ENCODE measurements at regions not wholly inside any gene's neighbourhood (a gene's known extent, or its start where the extent isn't known, plus 50 kb on each side); places are given as distances from the start of the nearest gene placed in this dataset.

- H3K27me3 Mint-ChIP-seq (ENCODE audit: low read depth in 3 of 3), result peaks cover 0 to 6% (median 3%) of the 10 kb centered on the region in 3 donors
- Histone ChIP-seq H2AFZ (ENCODE audit: insufficient read depth, low read depth, low read length, poor library complexity, severe bottlenecking) (no peak overlapping the region), H3K36me3 (replicated peaks in 1 of 2; ENCODE audit: control insufficient read depth in 1 of 2, insufficient read depth in 2 of 2, low read length in 2 of 2) (no peaks in the 10 kb centered on the region), H3K27me3 (ENCODE audit: control insufficient read depth in 2 of 2, insufficient read depth in 2 of 2, low read length in 2 of 2) (no peaks in the 10 kb centered on the region), H4K20me1 (ENCODE audit: insufficient read depth, low read length) (no peaks in the 10 kb centered on the region), H3K27ac (ENCODE audit: low read depth in 1 of 2, low read length in 2 of 2) (no peak overlapping the region), H3K4me3 (replicated peaks in 1 of 3; ENCODE audit: low read depth in 2 of 3, low read length in 3 of 3) (no peak overlapping the region), H3K79me2 (ENCODE audit: insufficient read depth, low read length) (no peaks in the 10 kb centered on the region), H3K4me1 (ENCODE audit: control insufficient read depth in 1 of 2, insufficient read depth in 2 of 2, low read length in 2 of 2) (no peaks in the 10 kb centered on the region), H3K9me3 (replicated peaks in 1 of 2; ENCODE audit: control insufficient read depth in 1 of 2, insufficient read depth in 1 of 2, low read length in 2 of 2) (no peaks in the 10 kb centered on the region), H3K9ac (ENCODE audit: insufficient read depth, low read length, poor library complexity, severe bottlenecking) (no peak overlapping the region), H3K4me2 (replicated peaks; ENCODE audit: extremely low read depth, low read length, poor library complexity, severe bottlenecking) (no peak overlapping the region)
- no peak for TF ChIP-seq CTCF (IDR thresholded peaks at IDR 0.05)
- H3K36me3 Mint-ChIP-seq, result no peaks in the 10 kb centered on the region
- H3K4me3 Mint-ChIP-seq, result no peak overlapping the region
- peaks cover 0 to 8% (median 5%) of the 10 kb centered on the region in 7 donors for H3K9me3 Mint-ChIP-seq
- intact Hi-C loops (cut with micrococcal nuclease), result no loop called here
- no peaks in the 10 kb centered on the region for H3K4me1 Mint-ChIP-seq
- DNase-seq, result no peak
- H3K27ac Mint-ChIP-seq, result no peak overlapping the region
- WGBS (ENCODE audit: insufficient coverage), result 80% methylated on average over 12 of the region's 16 CpGs
Measured at GRCh38 chr18:77876319-77876865, 626.7 kb downstream of the GALR1 start.

DNA sequence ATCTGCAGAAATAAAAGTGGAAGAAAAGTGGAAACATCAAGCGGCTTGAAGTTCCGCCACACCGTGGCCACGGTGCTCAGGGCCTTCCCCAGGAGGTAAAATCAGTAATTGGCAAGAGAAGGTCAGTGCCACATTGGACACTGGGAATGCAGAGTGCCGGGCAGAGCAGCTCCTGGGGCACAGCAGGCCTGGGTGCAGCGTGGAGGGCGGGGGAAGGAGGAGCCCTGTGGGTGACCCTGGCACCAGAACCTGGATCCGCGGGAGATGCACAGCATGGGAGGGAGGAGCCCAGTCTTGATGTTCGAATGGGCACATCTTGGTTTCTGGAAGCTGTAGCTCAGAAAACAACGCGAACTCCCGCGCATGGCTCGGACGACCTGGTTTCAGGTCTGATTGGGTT lies 630.2 kb downstream of the GALR1 start:
- Histone ChIP-seq H3K27me3 (ENCODE audit: control insufficient read depth in 2 of 2, insufficient read depth in 2 of 2, low read length in 2 of 2) (no peaks in the 10 kb centered on the region), H3K9ac (ENCODE audit: insufficient read depth, low read length, poor library complexity, severe bottlenecking) (no peak overlapping the region), H2AFZ (ENCODE audit: insufficient read depth, low read depth, low read length, poor library complexity, severe bottlenecking) (no peak overlapping the region), H3K4me2 (replicated peaks; ENCODE audit: extremely low read depth, low read length, poor library complexity, severe bottlenecking) (no peak overlapping the region), H3K79me2 (ENCODE audit: insufficient read depth, low read length) (no peaks in the 10 kb centered on the region), H3K36me3 (replicated peaks in 1 of 2; ENCODE audit: control insufficient read depth in 1 of 2, insufficient read depth in 2 of 2, low read length in 2 of 2) (no peaks in the 10 kb centered on the region), H3K4me3 (replicated peaks in 1 of 3; ENCODE audit: low read depth in 2 of 3, low read length in 3 of 3) (no peak overlapping the region), H3K9me3 (replicated peaks in 1 of 2; ENCODE audit: control insufficient read depth in 1 of 2, insufficient read depth in 1 of 2, low read length in 2 of 2) (no peaks in the 10 kb centered on the region), H4K20me1 (ENCODE audit: insufficient read depth, low read length) (no peaks in the 10 kb centered on the region), H3K4me1 (ENCODE audit: control insufficient read depth in 1 of 2, insufficient read depth in 2 of 2, low read length in 2 of 2) (no peaks in the 10 kb centered on the region), H3K27ac (ENCODE audit: low read depth in 1 of 2, low read length in 2 of 2) (no peak overlapping the region)
- no peak for DNase-seq
- Mint-ChIP-seq H3K4me1 (no peaks in the 10 kb centered on the region), H3K4me3 (no peak overlapping the region), H3K27ac (no peak overlapping the region), H3K9me3 (peaks cover 0 to 7% (median 2%) of the 10 kb centered on the region in 7 donors), H3K36me3 (no peaks in the 10 kb centered on the region), H3K27me3 (ENCODE audit: low read depth in 3 of 3) (peaks cover 0 to 5% (median 3%) of the 10 kb centered on the region in 3 donors)
- TF ChIP-seq CTCF (IDR thresholded peaks at IDR 0.05), result no peak
- 97% methylated on average over 16 of the region's 16 CpGs for WGBS (ENCODE audit: insufficient coverage)
- intact Hi-C loops (cut with micrococcal nuclease), result no loop called here
